ENCODE measurements at regions not wholly inside any gene's neighbourhood (a gene's known extent, or its start where the extent isn't known, plus 50 kb on each side); places are given as distances from the start of the nearest gene placed in this dataset.

DNA sequence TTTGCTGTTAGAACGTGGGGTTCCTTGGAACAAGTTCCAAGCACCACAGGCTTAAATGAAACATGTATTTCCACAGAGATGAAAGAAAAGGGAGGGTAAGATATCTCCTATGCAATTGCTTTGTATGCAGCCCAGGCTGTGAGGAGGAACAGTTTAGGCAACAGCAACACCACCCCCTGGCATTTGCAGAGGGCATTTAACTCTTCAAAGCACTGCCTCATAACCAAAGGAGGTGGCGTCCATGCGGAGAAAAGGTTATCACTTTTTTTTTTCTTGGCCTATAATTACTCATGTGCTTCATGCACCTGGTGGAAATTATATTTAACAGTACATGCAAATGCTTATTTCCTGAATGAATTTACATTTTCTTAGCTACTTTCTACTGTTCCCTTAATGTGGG, 286.0 kb downstream of the LPIN1 start:
- peaks cover 91% of the 10 kb centered on the region for H3K4me1 ChIP-seq (ENCODE audit: control insufficient read depth, low read length)

GRCh38 chr2:12032975-12033374, 286.5 kb downstream of the LPIN1 start:
- Histone ChIP-seq H3K4me2 (ENCODE audit: low read length) (peak overlapping the region; percentile 87), H3K9me3 (ENCODE audit: control insufficient read depth, insufficient read depth, low read length) (peaks cover 12% of the 10 kb centered on the region), H3F3A (ENCODE audit: control insufficient read depth, insufficient read depth) (peaks cover 34% of the 10 kb centered on the region), H3K27me3 (ENCODE audit: control insufficient read depth, low read length) (no peaks in the 10 kb centered on the region), H3K79me2 (ENCODE audit: control insufficient read depth, low read length) (no peaks in the 10 kb centered on the region), H3K9me2 (replicated peaks; ENCODE audit: control insufficient read depth, low read length) (no peaks in the 10 kb centered on the region), H4K20me1 (ENCODE audit: control insufficient read depth, insufficient read depth, low read depth, low read length) (no peaks in the 10 kb centered on the region), H3K4me1 (ENCODE audit: control insufficient read depth, low read length) (peaks cover 91% of the 10 kb centered on the region), H3K27ac (ENCODE audit: low read depth, low read length) (peak overlapping the region; percentile 99), H3K4me3 (ENCODE audit: low read length) (peak overlapping the region; percentile 66), H3K36me3 (ENCODE audit: control insufficient read depth, low read length) (peaks cover 23% of the 10 kb centered on the region; the same call in 1 of the 2 replicates)
- TF ChIP-seq CTCF (IDR thresholded peaks at IDR 0.05; ENCODE audit: low read depth, low read length, poor library complexity, severe bottlenecking), result no peak
- no peak for TF ChIP-seq EZH2phosphoT487 (IDR thresholded peaks at IDR 0.05; ENCODE audit: borderline replicate concordance, low read length)

More for the DNA sequence above, 286.0 kb downstream of the LPIN1 start:
- Histone ChIP-seq H3K27ac (ENCODE audit: low read depth, low read length) (peak overlapping the region; percentile 99), H3K4me2 (ENCODE audit: low read length) (peak overlapping the region; percentile 87), H3K27me3 (ENCODE audit: control insufficient read depth, low read length) (no peaks in the 10 kb centered on the region), H4K20me1 (ENCODE audit: control insufficient read depth, insufficient read depth, low read depth, low read length) (no peaks in the 10 kb centered on the region), H3K36me3 (ENCODE audit: control insufficient read depth, low read length) (peaks cover 23% of the 10 kb centered on the region; the same call in 1 of the 2 replicates), H3K79me2 (ENCODE audit: control insufficient read depth, low read length) (no peaks in the 10 kb centered on the region), H3K9me2 (replicated peaks; ENCODE audit: control insufficient read depth, low read length) (no peaks in the 10 kb centered on the region), H3K9me3 (ENCODE audit: control insufficient read depth, insufficient read depth, low read length) (peaks cover 14% of the 10 kb centered on the region), H3K4me3 (ENCODE audit: low read length) (peak overlapping the region; percentile 66), H3F3A (ENCODE audit: control insufficient read depth, insufficient read depth) (peaks cover 34% of the 10 kb centered on the region)
- TF ChIP-seq CTCF (IDR thresholded peaks at IDR 0.05; ENCODE audit: low read depth, low read length, poor library complexity, severe bottlenecking) (peak; percentile 40), EZH2phosphoT487 (IDR thresholded peaks at IDR 0.05; ENCODE audit: borderline replicate concordance, low read length) (no peak)

- Histone ChIP-seq H4K20me1 (ENCODE audit: control insufficient read depth, insufficient read depth, low read depth, low read length) (no peaks in the 10 kb centered on the region), H3K9me2 (replicated peaks; ENCODE audit: control insufficient read depth, low read length) (no peaks in the 10 kb centered on the region), H3K36me3 (ENCODE audit: control insufficient read depth, low read length) (peaks cover 23% of the 10 kb centered on the region; the same call in 1 of the 2 replicates), H3K4me2 (ENCODE audit: low read length) (peak overlapping the region; percentile 87), H3K79me2 (ENCODE audit: control insufficient read depth, low read length) (no peaks in the 10 kb centered on the region), H3K9me3 (ENCODE audit: control insufficient read depth, insufficient read depth, low read length) (peaks cover 11% of the 10 kb centered on the region), H3K4me1 (ENCODE audit: control insufficient read depth, low read length) (peaks cover 92% of the 10 kb centered on the region), H3K27ac (ENCODE audit: low read depth, low read length) (peak overlapping the region; percentile 99), H3K27me3 (ENCODE audit: control insufficient read depth, low read length) (no peaks in the 10 kb centered on the region), H3K4me3 (ENCODE audit: low read length) (peak overlapping the region; percentile 66), H3F3A (ENCODE audit: control insufficient read depth, insufficient read depth) (peaks cover 34% of the 10 kb centered on the region)
- TF ChIP-seq EZH2phosphoT487 (IDR thresholded peaks at IDR 0.05; ENCODE audit: borderline replicate concordance, low read length) (no peak), CTCF (IDR thresholded peaks at IDR 0.05; ENCODE audit: low read depth, low read length, poor library complexity, severe bottlenecking) (no peak)
Measured at GRCh38 chr2:12033494-12033893, 287.1 kb downstream of the LPIN1 start.
